Spleen (tissue), 7 donors: ENCODE measurements at regions not wholly inside any gene's neighbourhood (a gene's known extent, or its start where the extent isn't known, plus 50 kb on each side); places are given as distances from the start of the nearest gene placed in this dataset.

Source experiments
- POLR2A ChIP-seq, 3 donors: fragments of 450-650 bp; IDR thresholded peaks; one replicate each; pipeline ENCODE4 v1.5.1; 2017; ENCODE audit warnings: antibody characterized with exemption in 3 of 3, mild to moderate bottlenecking in 1 of 3
- TF ChIP-seq, protein P1 (sequence below), 11 experiments: fragments of 200-600 bp in 7 of 11; fragments of 450-650 bp in 4 of 11; sonication (generic) in 4 of 11; IDR thresholded peaks in 8 of 11; conservative IDR thresholded peaks in 3 of 11; 1 replicate in 7 of 11; 2 replicates in 4 of 11; pipeline versions ENCODE4 v1.4.0 to v1.8.0; 2016 to 2021; ENCODE audit warnings: antibody characterized with exemption in 11 of 11, inconsistent platforms in 4 of 11, mild to moderate bottlenecking in 1 of 11
- donor health status: DM: no; HTN: no; CAD: no; lungs with moderate emphysema.
- donor health status: DM: no; HTN: no; CAD: no.
- donor health status: DM: no; HTN: no; CAD: no.

DNA sequence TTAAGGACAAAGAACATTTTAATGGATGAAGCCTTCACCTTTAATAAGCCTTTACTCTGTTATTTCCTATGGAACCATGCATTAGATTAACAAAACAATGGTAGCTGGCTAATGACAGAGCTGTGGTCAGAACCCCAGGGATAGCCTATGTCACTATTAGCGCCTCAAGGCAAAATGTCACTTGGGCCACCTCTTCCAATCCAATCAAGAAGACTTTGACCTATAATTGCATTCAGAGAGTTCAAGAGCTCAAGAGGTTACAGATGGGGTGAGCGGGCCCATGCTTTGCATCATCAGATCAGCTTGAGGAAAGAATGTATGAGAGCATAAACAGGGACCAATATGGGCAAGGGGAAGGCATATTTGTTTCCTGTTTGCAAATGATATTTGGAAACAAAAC lies 425.1 kb downstream of the ARHGEF28 start:
- TF ChIP-seq, protein P1, sequence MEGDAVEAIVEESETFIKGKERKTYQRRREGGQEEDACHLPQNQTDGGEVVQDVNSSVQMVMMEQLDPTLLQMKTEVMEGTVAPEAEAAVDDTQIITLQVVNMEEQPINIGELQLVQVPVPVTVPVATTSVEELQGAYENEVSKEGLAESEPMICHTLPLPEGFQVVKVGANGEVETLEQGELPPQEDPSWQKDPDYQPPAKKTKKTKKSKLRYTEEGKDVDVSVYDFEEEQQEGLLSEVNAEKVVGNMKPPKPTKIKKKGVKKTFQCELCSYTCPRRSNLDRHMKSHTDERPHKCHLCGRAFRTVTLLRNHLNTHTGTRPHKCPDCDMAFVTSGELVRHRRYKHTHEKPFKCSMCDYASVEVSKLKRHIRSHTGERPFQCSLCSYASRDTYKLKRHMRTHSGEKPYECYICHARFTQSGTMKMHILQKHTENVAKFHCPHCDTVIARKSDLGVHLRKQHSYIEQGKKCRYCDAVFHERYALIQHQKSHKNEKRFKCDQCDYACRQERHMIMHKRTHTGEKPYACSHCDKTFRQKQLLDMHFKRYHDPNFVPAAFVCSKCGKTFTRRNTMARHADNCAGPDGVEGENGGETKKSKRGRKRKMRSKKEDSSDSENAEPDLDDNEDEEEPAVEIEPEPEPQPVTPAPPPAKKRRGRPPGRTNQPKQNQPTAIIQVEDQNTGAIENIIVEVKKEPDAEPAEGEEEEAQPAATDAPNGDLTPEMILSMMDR (IDR thresholded peaks at IDR 0.05 in 8 of 11, conservative IDR thresholded peaks at IDR 0.05 in 3 of 11): no peak
- TF ChIP-seq POLR2A (IDR thresholded peaks at IDR 0.05): no peak
